ENCODE measurements at regions not wholly inside any gene's neighbourhood (a gene's known extent, or its start where the extent isn't known, plus 50 kb on each side); places are given as distances from the start of the nearest gene placed in this dataset.

DNA sequence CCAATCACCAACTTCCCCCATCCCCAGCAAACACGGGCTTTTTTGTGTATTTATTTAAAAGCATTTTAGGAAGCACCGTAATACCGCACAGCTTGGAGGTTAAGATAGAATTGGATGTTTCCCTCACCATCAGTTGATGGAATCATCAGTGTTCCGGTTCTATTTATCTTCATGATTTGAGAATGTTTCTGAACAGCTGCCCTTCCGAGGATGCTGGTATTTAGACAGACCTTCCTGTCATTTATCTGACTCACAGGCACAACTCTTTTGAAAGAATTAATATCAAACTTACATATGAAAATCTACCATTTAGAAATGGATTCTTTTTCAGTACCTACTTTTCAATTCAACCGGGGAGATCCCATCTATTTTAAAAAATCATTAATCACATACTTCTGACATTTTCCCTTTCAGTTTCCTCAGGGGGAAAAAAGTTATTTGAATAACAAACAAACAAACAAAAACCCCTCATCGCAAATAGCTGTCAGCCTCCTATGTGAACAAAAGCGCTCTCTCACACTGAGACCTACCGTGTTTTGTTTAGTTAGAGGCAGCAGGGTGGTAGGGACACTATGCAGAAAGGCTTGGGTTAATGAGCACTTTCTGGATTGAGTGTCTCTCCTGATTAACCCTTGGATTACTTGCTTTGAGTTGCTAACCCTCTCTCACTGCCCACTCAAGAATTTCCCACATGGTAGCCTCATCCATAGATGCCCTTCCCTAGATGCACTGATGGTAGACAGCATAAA, 189.3 kb downstream of the TM9SF2 start:
- Histone ChIP-seq H2AFZ (no peak overlapping the region), H3K4me2 (no peak overlapping the region), H3K4me1 (ENCODE audit: insufficient read depth) (no peaks in the 10 kb centered on the region), H3K27me3 (peaks cover 58% of the 10 kb centered on the region), H3K36me3 (replicated peaks; ENCODE audit: insufficient read depth, low read depth) (no peaks in the 10 kb centered on the region), H4K20me1 (ENCODE audit: insufficient read depth, poor library complexity, severe bottlenecking) (no peaks in the 10 kb centered on the region), H3K9me2 (replicated peaks; ENCODE audit: insufficient read depth) (no peaks in the 10 kb centered on the region), H3K27ac (no peak overlapping the region), H3K9me3 (ENCODE audit: low read depth) (no peaks in the 10 kb centered on the region), H3K4me3 (no peak overlapping the region), H3K79me2 (no peaks in the 10 kb centered on the region)
- 36% methylated on average over 9 of the region's 9 CpGs for WGBS (ENCODE audit: low lambda C conversion rate, missing lambda C conversion rate)
- no peak for DNase-seq (ENCODE audit: low spot score)
- no peak for TF ChIP-seq EZH2phosphoT487 (IDR thresholded peaks at IDR 0.05; ENCODE audit: low read depth, severe bottlenecking, unreplicated experiment)
- no peak for TF ChIP-seq EZH2 (IDR thresholded peaks at IDR 0.05; ENCODE audit: borderline replicate concordance)
- TF ChIP-seq, protein P1, sequence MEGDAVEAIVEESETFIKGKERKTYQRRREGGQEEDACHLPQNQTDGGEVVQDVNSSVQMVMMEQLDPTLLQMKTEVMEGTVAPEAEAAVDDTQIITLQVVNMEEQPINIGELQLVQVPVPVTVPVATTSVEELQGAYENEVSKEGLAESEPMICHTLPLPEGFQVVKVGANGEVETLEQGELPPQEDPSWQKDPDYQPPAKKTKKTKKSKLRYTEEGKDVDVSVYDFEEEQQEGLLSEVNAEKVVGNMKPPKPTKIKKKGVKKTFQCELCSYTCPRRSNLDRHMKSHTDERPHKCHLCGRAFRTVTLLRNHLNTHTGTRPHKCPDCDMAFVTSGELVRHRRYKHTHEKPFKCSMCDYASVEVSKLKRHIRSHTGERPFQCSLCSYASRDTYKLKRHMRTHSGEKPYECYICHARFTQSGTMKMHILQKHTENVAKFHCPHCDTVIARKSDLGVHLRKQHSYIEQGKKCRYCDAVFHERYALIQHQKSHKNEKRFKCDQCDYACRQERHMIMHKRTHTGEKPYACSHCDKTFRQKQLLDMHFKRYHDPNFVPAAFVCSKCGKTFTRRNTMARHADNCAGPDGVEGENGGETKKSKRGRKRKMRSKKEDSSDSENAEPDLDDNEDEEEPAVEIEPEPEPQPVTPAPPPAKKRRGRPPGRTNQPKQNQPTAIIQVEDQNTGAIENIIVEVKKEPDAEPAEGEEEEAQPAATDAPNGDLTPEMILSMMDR (IDR thresholded peaks at IDR 0.05; ENCODE audit: poor library complexity) = no peak

- WGBS (ENCODE audit: low lambda C conversion rate, missing lambda C conversion rate) = 37% methylated on average over 6 of the region's 6 CpGs
- H3K4me2 ChIP-seq = no peak overlapping the region
These were observed 188.7 kb downstream of the TM9SF2 start for GRCh38 chr13:99689955-99690354.

DNA sequence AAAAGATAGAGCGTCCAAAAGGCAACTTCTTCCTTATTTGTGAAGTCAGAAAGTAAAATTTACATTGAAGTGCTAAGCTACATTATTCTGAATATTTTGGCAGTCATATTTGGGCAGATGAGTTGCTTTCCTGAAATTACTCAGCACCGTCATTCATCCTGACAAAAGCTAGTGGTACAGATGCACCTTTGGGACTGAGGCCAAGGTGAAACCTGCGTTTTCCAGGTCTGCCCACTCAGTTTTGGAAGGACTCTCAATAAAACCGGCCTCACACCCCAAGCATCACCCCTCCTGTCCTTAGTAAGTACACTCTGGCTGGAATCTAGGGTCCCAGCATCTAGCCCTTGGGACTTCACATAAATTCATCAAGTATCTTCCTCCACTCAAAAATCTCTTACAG, 187.5 kb downstream of the TM9SF2 start:
- H3K9me3 ChIP-seq (ENCODE audit: low read depth) = no peaks in the 10 kb centered on the region
- no peak for DNase-seq (ENCODE audit: low spot score)
- no peaks in the 10 kb centered on the region for H3K79me2 ChIP-seq
- H3K27ac ChIP-seq = no peak overlapping the region
- peaks cover 53% of the 10 kb centered on the region for H3K27me3 ChIP-seq
- no peak overlapping the region for H2AFZ ChIP-seq
- no peaks in the 10 kb centered on the region for H3K36me3 ChIP-seq (replicated peaks; ENCODE audit: insufficient read depth, low read depth)
- no peak overlapping the region for H3K4me3 ChIP-seq
- H4K20me1 ChIP-seq (ENCODE audit: insufficient read depth, poor library complexity, severe bottlenecking) = no peaks in the 10 kb centered on the region
- no peak overlapping the region for H3K4me2 ChIP-seq
- WGBS (ENCODE audit: low lambda C conversion rate, missing lambda C conversion rate) = 48% methylated on average over 4 of the region's 4 CpGs
- TF ChIP-seq EZH2 (IDR thresholded peaks at IDR 0.05; ENCODE audit: borderline replicate concordance) (no peak), EZH2phosphoT487 (IDR thresholded peaks at IDR 0.05; ENCODE audit: low read depth, severe bottlenecking, unreplicated experiment) (no peak)
- TF ChIP-seq, protein P1 (IDR thresholded peaks at IDR 0.05; ENCODE audit: poor library complexity) = no peak
- no peaks in the 10 kb centered on the region for H3K4me1 ChIP-seq (ENCODE audit: insufficient read depth)
- no peaks in the 10 kb centered on the region for H3K9me2 ChIP-seq (replicated peaks; ENCODE audit: insufficient read depth)

More at GRCh38 chr13:99689955-99690354, 188.7 kb downstream of the TM9SF2 start:
- TF ChIP-seq EZH2 (IDR thresholded peaks at IDR 0.05; ENCODE audit: borderline replicate concordance) (no peak), EZH2phosphoT487 (IDR thresholded peaks at IDR 0.05; ENCODE audit: low read depth, severe bottlenecking, unreplicated experiment) (no peak)
- TF ChIP-seq, protein P1 (IDR thresholded peaks at IDR 0.05; ENCODE audit: poor library complexity) = no peak
- Histone ChIP-seq H4K20me1 (ENCODE audit: insufficient read depth, poor library complexity, severe bottlenecking) (no peaks in the 10 kb centered on the region), H3K79me2 (no peaks in the 10 kb centered on the region), H2AFZ (no peak overlapping the region), H3K4me3 (no peak overlapping the region), H3K36me3 (replicated peaks; ENCODE audit: insufficient read depth, low read depth) (no peaks in the 10 kb centered on the region), H3K27ac (no peak overlapping the region), H3K27me3 (peaks cover 58% of the 10 kb centered on the region), H3K9me3 (ENCODE audit: low read depth) (no peaks in the 10 kb centered on the region), H3K4me1 (ENCODE audit: insufficient read depth) (no peaks in the 10 kb centered on the region), H3K9me2 (replicated peaks; ENCODE audit: insufficient read depth) (no peaks in the 10 kb centered on the region)
- DNase-seq (ENCODE audit: low spot score) = no peak

Data from hepatocyte (in vitro differentiated cells).